ENCODE measurements at regions not wholly inside any gene's neighbourhood (a gene's known extent, or its start where the extent isn't known, plus 50 kb on each side); places are given as distances from the start of the nearest gene placed in this dataset.
"Not testable (repeated sequence)": the region's sequence is repeated elsewhere in the genome, so short reads cannot be mapped to it uniquely, and the experiment has no call there.

DNA sequence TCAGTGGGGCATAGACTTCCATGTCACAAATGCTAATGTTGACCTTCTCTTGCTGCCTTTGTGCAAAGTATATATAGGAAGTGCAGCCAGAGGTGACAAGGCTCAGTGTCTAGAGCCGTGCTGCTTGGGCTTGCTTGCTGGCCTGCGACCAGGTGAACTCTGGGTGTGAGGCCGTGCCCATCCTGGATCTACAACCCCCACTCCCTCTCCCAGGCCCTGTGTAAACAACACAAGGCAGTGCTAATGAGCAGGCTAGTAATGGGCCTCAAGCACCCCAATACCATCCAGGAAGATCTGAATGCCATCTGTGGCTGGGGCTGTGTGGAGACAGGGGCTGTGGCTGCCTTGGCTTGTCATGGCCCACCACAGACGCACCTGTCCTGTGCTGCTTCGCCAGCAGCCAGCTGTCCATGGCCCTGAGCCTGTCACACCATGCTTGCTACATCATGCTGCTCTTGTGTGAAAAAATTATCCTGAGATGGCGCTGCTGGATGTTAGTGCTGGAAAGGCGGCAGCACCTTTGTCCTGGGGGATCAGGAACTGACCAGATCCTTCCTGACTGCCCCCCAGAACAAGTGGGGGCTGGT is 107.6 kb upstream of the ZNF92 start:
- Mint-ChIP-seq H3K27ac (no peak overlapping the region), H3K36me3 (no peaks in the 10 kb centered on the region), H3K9me3 (no peaks in the 10 kb centered on the region)
- no peak for DNase-seq (ENCODE audit: low spot score in 2 of 2)
- ATAC-seq: no peak

DNA sequence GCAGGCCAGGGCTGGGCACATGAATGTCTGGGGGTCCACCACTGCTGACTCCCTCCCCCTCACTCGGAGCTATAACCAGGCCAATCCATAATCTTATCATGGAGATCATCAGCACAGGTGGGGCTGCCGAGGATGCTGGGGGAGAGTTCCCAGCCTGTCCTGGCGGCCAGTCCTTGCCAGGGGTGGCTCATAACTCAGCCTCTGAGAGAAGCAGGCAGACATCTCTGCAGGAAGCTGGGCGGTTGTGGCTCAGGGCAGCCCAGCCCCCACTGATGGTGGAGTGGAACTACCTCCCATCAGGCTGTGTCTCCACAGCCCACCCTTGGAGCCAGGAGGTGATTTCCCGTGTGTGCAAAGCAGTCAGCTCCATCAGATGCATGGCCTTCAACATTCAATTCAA is 109.4 kb upstream of the ZNF92 start:
- no peak for ATAC-seq
- H3K36me3 Mint-ChIP-seq: no peaks in the 10 kb centered on the region
- DNase-seq (ENCODE audit: low spot score in 2 of 2): no peak
- H3K9me3 Mint-ChIP-seq: no peaks in the 10 kb centered on the region
- no peak overlapping the region for H3K27ac Mint-ChIP-seq

DNA sequence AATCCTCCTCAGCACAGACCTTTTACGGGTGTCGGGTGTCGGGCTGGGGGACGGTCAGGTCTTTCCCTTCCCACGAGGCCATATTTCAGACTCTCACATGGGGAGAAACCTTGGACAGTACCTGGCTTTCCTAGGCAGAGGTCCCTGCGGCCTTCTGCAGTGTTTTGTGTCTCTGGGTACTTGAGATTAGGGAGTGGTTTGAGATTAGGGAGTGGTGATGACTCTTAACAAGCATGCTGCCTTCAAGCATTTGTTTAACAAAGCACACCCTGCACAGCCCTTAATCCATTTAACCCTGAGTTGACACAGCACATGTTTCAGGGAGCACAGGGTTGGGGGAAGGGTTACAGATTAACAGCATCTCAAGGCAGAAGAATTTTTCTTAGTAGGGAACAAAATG is 113.0 kb upstream of the ZNF92 start:
- H3K27ac Mint-ChIP-seq; ATAC-seq; H3K36me3 Mint-ChIP-seq; H3K9me3 Mint-ChIP-seq; DNase-seq (ENCODE audit: low spot score in 2 of 2): not testable (repeated sequence)

GRCh38 chr7:65259864-65260525 is 113.7 kb upstream of the ZNF92 start:
- H3K36me3 Mint-ChIP-seq; H3K9me3 Mint-ChIP-seq; H3K27ac Mint-ChIP-seq; DNase-seq (ENCODE audit: low spot score in 2 of 2); ATAC-seq: not testable (repeated sequence)

DNA sequence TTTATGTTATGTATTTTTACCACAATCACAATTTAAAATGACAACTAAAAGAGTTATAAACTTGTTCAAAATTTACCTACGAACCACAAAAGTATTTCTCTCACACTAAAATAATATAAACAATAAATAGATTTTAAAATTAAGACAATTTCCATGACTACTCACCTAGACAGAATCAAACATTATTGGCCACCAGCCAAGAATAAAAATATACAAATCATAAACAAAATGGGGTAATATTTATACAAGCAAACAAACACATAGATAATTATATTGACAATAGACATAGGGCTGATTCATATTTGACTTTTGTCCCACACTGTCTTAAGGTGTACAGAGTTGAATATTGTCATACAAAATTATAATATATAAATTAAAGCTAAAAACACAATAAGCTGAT is 119.6 kb upstream of the ZNF92 start:
- ATAC-seq: no peak
- DNase-seq (ENCODE audit: low spot score in 2 of 2): no peak
- H3K27ac Mint-ChIP-seq: no peak overlapping the region
- H3K9me3 Mint-ChIP-seq: no peaks in the 10 kb centered on the region
- peaks cover 0 to 5% of the 10 kb centered on the region in 2 donors for H3K36me3 Mint-ChIP-seq

- peak in 1 of 2 donors; percentile 34 for DNase-seq (ENCODE audit: low spot score in 2 of 2)
- H3K36me3 Mint-ChIP-seq: peaks cover 0 to 5% of the 10 kb centered on the region in 2 donors
- H3K27ac Mint-ChIP-seq: no peak overlapping the region
- peak; percentile 81 for ATAC-seq
- H3K9me3 Mint-ChIP-seq: no peaks in the 10 kb centered on the region
Observed at GRCh38 chr7:65251851-65252620, 121.6 kb upstream of the ZNF92 start.

- no peaks in the 10 kb centered on the region for H3K9me3 Mint-ChIP-seq
- ATAC-seq (no peak), DNase-seq (ENCODE audit: low spot score in 2 of 2) (no peak)
- H3K36me3 Mint-ChIP-seq: peaks cover 0 to 5% of the 10 kb centered on the region in 2 donors
- H3K27ac Mint-ChIP-seq: no peak overlapping the region
Observed at GRCh38 chr7:65250697-65251395, 122.8 kb upstream of the ZNF92 start.

DNA sequence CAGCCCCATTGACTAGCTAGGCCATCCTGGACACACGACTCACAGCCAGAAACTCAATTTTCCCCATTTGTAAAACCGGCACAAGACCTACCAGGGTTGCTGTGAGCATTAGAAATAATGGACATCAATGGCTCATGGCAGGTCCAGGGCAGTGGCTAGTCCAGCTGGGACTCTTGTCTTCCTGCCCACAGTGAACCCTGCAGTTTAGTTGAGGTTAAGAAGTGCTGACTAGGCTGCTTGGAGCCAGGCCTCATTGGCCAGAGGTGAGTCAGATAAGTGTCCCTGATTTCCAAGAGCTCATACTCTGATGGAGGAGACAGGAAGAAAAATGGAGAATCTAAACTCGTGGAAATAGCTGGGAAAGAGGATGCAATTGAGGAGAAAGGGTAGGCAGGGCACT is 123.4 kb upstream of the ZNF92 start:
- no peak overlapping the region for H3K27ac Mint-ChIP-seq
- DNase-seq (ENCODE audit: low spot score in 2 of 2) (no peak), ATAC-seq (no peak)
- H3K36me3 Mint-ChIP-seq: peaks cover 0 to 5% of the 10 kb centered on the region in 2 donors
- H3K9me3 Mint-ChIP-seq: no peaks in the 10 kb centered on the region

GRCh38 chr7:65247491-65247890 is 126.2 kb upstream of the ZNF92 start:
- H3K27ac Mint-ChIP-seq: no peak overlapping the region
- H3K36me3 Mint-ChIP-seq: peaks cover 0 to 5% of the 10 kb centered on the region in 2 donors
- DNase-seq (ENCODE audit: low spot score in 2 of 2): no peak
- H3K9me3 Mint-ChIP-seq: no peaks in the 10 kb centered on the region
- no peak for ATAC-seq

- Mint-ChIP-seq H3K36me3 (no peaks in the 10 kb centered on the region), H3K9me3 (no peaks in the 10 kb centered on the region), H3K27ac (no peak overlapping the region)
- peak; percentile 33 to 51 for ATAC-seq
- DNase-seq (ENCODE audit: low spot score in 2 of 2): no peak
Observed at GRCh38 chr7:65239707-65240352, 133.8 kb upstream of the ZNF92 start.

GRCh38 chr7:65239324-65239706 is 134.3 kb upstream of the ZNF92 start:
- no peak for ATAC-seq
- H3K27ac Mint-ChIP-seq: no peak overlapping the region
- DNase-seq (ENCODE audit: low spot score in 2 of 2): no peak
- H3K9me3 Mint-ChIP-seq: no peaks in the 10 kb centered on the region
- H3K36me3 Mint-ChIP-seq: no peaks in the 10 kb centered on the region

DNA sequence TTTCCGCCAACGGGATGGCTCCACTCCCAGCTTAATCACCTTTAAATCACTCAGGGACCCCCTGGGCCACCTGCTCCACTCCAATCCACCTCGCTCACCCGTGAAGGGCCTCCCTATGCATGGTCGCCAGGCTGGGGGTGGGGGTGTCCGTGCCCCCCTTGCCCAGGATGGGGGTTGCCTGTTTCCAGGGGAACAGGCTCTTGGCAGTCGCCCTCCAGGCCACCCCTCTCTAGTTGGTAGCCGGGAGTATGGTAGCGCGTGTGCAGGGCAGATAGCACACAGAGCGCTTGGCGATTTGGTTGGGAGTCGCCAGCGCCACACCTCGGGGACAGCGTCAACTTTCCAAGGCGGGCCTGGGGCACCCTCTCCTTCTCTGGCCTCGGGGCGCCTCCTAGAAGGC is 134.9 kb upstream of the ZNF92 start:
- H3K9me3 Mint-ChIP-seq: no peaks in the 10 kb centered on the region
- ATAC-seq (no peak), DNase-seq (ENCODE audit: low spot score in 2 of 2) (no peak)
- no peaks in the 10 kb centered on the region for H3K36me3 Mint-ChIP-seq
- no peak overlapping the region for H3K27ac Mint-ChIP-seq

DNA sequence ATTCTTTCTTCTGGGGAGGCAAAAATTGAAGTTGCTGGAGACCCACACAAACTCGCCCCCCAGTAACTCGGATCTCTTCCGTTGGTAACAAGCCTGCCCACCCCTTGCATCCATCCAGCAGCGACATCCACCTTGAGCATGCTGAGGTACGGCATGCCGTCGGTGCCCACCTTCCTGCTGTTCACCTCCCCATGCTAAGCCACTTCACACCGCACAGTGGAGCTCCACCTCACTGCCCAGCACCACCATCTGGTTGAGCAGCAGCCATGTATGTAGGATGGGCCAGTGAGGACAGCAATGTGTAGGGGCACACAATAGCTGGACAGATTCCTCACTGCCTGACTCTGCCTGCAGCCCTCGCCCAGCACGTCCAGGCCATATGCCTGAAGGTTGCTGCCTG is 138.1 kb upstream of the ZNF92 start:
- Mint-ChIP-seq H3K27ac (no peak overlapping the region), H3K9me3 (no peaks in the 10 kb centered on the region), H3K36me3 (no peaks in the 10 kb centered on the region)
- ATAC-seq (no peak), DNase-seq (ENCODE audit: low spot score in 2 of 2) (no peak)

GRCh38 chr7:65233409-65234034 is 140.1 kb upstream of the ZNF92 start:
- Mint-ChIP-seq H3K36me3 (no peaks in the 10 kb centered on the region), H3K27ac (no peak overlapping the region), H3K9me3 (no peaks in the 10 kb centered on the region)
- DNase-seq (ENCODE audit: low spot score in 2 of 2): no peak
- ATAC-seq: peak in 1 of 2 donors; percentile 51

GRCh38 chr7:65230231-65230630 is 143.4 kb upstream of the ZNF92 start:
- no peak overlapping the region for H3K27ac Mint-ChIP-seq

DNA sequence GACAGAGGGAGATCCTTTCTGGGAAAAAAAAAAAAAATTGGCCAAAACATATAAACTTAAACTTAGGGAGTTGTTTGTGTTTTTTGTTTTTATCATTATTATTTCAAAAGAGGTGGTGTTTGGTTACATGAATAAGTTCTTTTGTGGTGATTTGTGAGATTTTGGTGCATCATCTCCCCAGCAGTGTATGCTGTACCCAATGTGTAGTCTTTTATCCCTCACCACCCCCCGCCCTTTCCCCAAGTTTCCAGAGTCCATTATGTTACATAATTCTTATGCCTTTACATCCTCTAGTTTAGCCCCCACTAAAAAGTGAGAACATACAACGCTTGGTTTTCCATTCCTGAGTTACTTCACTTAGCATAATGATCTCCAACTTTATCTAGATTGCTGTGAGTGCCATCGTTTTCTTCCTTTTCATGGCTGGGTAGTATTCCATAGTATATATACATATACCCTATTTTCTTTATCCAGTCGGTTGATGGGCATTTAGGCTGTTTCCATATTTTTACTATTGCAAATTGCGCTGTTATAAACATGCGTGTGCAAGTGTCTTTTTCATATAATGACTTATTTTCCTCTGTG is 148.1 kb upstream of the ZNF92 start:
- Mint-ChIP-seq H3K9me3 (no peaks in the 10 kb centered on the region), H3K36me3 (no peaks in the 10 kb centered on the region), H3K27ac (no peak overlapping the region)
- no peak for DNase-seq (ENCODE audit: low spot score in 2 of 2)
- peak; percentile 63 for ATAC-seq

More at GRCh38 chr7:65230231-65230630, 143.4 kb upstream of the ZNF92 start:
- ATAC-seq: no peak
- H3K36me3 Mint-ChIP-seq: no peaks in the 10 kb centered on the region
- no peaks in the 10 kb centered on the region for H3K9me3 Mint-ChIP-seq
- DNase-seq (ENCODE audit: low spot score in 2 of 2): no peak
